Adrenal gland (tissue), 9 donors: ENCODE measurements at regions not wholly inside any gene's neighbourhood (a gene's known extent, or its start where the extent isn't known, plus 50 kb on each side); places are given as distances from the start of the nearest gene placed in this dataset.
"Not testable (repeated sequence)": the region's sequence is repeated elsewhere in the genome, so short reads cannot be mapped to it uniquely, and the experiment has no call there.

Experiments used
- DNase-seq, 7 donors: peaks; one replicate each; pipeline ENCODE4 v3.0.0-alpha.2; 2019 to 2020
- H3K27ac ChIP-seq, 5 donors: fragments of 200-600 bp; sonication (generic) in 4 of 5; 1 replicate in 3 of 5; 2 replicates in 2 of 5; pipeline versions ENCODE4 v1.5.1 to v1.8.0; 2016 to 2020; ENCODE audit warnings: mild to moderate bottlenecking in 1 of 5
- H3K27me3 ChIP-seq: fragments of 200-600 bp; 2 replicates; pipeline ENCODE4 v1.8.0; 2021
- H3K36me3 ChIP-seq, 2 donors: fragments of 200-600 bp; replicated peaks in 1 of 2; 1 replicate in 1 of 2; 2 replicates in 1 of 2; pipeline versions ENCODE4 v1.5.1 to v1.8.0; 2018 to 2022
- H3K4me1 ChIP-seq, 2 donors: fragments of 200-600 bp; replicated peaks in 1 of 2; 1 replicate in 1 of 2; 2 replicates in 1 of 2; pipeline versions ENCODE4 v1.5.1 to v1.8.0; 2018 to 2021
- H3K4me3 ChIP-seq, 4 donors: fragments of 200-600 bp; sonication (generic) in 3 of 4; one replicate each; pipeline ENCODE4 v1.5.1; 2016 to 2018
- H3K9me3 ChIP-seq, 3 donors: fragments of 200-600 bp; sonication (generic) in 1 of 3; replicated peaks in 1 of 3; 1 replicate in 2 of 3; 2 replicates in 1 of 3; pipeline versions ENCODE4 v1.5.1 to v1.8.0; 2016 to 2021
- CTCF ChIP-seq, 6 experiments: fragments of 450-650 bp in 4 of 6; fragments of 200-600 bp in 2 of 6; sonication (generic) in 1 of 6; IDR thresholded peaks; 1 replicate in 5 of 6; 2 replicates in 1 of 6; pipeline versions ENCODE4 v1.5.1 to v1.8.0; 2016 to 2021; ENCODE audit warnings: antibody characterized with exemption in 6 of 6, mild to moderate bottlenecking in 2 of 6, moderate library complexity in 1 of 6
- POLR2A ChIP-seq, 2 donors: fragments of 450-650 bp; IDR thresholded peaks; one replicate each; pipeline ENCODE4 v1.6.1; 2017; ENCODE audit warnings: antibody characterized with exemption in 2 of 2, mild to moderate bottlenecking in 2 of 2, moderate library complexity in 1 of 2
- WGBS, 4 donors: extraction: QIAGEN DNeasy Blood & Tissue Kit in 2 of 4; methylation state at CpG; one replicate each; pipeline versions ENCODE4 v1.1.5 to v1.1.7; 2013 to 2017; 5-methylcytosine and 5-hydroxymethylcytosine counted together
- intact Hi-C, 2 donors: fragments of 100-400 bp; cut with DNase I; formaldehyde crosslinking; loops; one replicate each; pipeline versions ENCODE4 v1.14.1 to v1.15.0; 2022 to 2023
- donor health status: healthy with polysubstance abuse.
- donor health status: Bipolar disorder and iron deficiency.
- donor health status: DM: yes; HTN: yes; CAD: no.
- donor health status: DM: no; HTN: no; CAD: no.
- donor health status: DM: no; HTN: no; CAD: no.

GRCh38 chr15:44832133-44832532, 95.8 kb downstream of the TRIM69 start:
- H3K9me3 ChIP-seq, H3K36me3 ChIP-seq, intact Hi-C loops, H3K4me3 ChIP-seq, DNase-seq, H3K27ac ChIP-seq, H3K27me3 ChIP-seq, H3K4me1 ChIP-seq: not testable (repeated sequence)
- 59 to 86% (median 84%) methylated on average over 5 of the region's 5 CpGs for WGBS, 4 donors

GRCh38 chr15:44833081-44833480, 96.8 kb downstream of the TRIM69 start:
- intact Hi-C loops, H3K27me3 ChIP-seq, H3K36me3 ChIP-seq, DNase-seq, H3K4me1 ChIP-seq, H3K9me3 ChIP-seq, H3K27ac ChIP-seq, H3K4me3 ChIP-seq: not testable (repeated sequence)
- 83 to 95% (median 92%) methylated on average over 5 of the region's 5 CpGs for WGBS, 4 donors

- H3K9me3 ChIP-seq, H3K4me1 ChIP-seq, H3K27me3 ChIP-seq, DNase-seq, H3K36me3 ChIP-seq, H3K27ac ChIP-seq, H3K4me3 ChIP-seq, intact Hi-C loops: not testable (repeated sequence)
- 73 to 90% (median 85%) methylated on average over 1 to 3 of the region's 4 CpGs for WGBS, 4 donors
Measured at GRCh38 chr15:44833761-44834160, 97.4 kb downstream of the TRIM69 start.

- 81 to 90% (median 85%) methylated on average over 3 to 4 of the region's 5 CpGs for WGBS, 4 donors
- DNase-seq, H3K27me3 ChIP-seq, H3K27ac ChIP-seq, intact Hi-C loops, H3K4me3 ChIP-seq, H3K36me3 ChIP-seq, H3K4me1 ChIP-seq, H3K9me3 ChIP-seq: not testable (repeated sequence)
Measured at GRCh38 chr15:44835082-44835481, 98.8 kb downstream of the TRIM69 start.

- Histone ChIP-seq H3K4me3 (no peak overlapping the region), H3K27ac (no peak overlapping the region), H3K36me3 (no peaks in the 10 kb centered on the region), H3K9me3 (no peaks in the 10 kb centered on the region), H3K4me1 (peaks cover 0 to 3% of the 10 kb centered on the region in 2 donors), H3K27me3 (no peaks in the 10 kb centered on the region)
- TF ChIP-seq POLR2A (IDR thresholded peaks at IDR 0.05) (no peak), CTCF (IDR thresholded peaks at IDR 0.05) (no peak)
- 74 to 80% (median 78%) methylated on average over 4 of the region's 4 CpGs for WGBS, 4 donors
- no peak for DNase-seq
- intact Hi-C loops: no loop called here
Measured at GRCh38 chr15:44836094-44836493, 99.8 kb downstream of the TRIM69 start.

- H3K27ac ChIP-seq, H3K4me3 ChIP-seq, H3K27me3 ChIP-seq, H3K9me3 ChIP-seq, H3K36me3 ChIP-seq, H3K4me1 ChIP-seq, DNase-seq, intact Hi-C loops: not testable (repeated sequence)
- 51 to 62% (median 55%) methylated on average over 3 of the region's 3 CpGs for WGBS, 4 donors
Measured at GRCh38 chr15:44838929-44839328, 102.6 kb downstream of the TRIM69 start.

GRCh38 chr15:44841762-44842161, 105.4 kb downstream of the TRIM69 start:
- DNase-seq, H3K9me3 ChIP-seq, H3K27ac ChIP-seq, intact Hi-C loops, H3K4me1 ChIP-seq, H3K4me3 ChIP-seq, H3K36me3 ChIP-seq, H3K27me3 ChIP-seq: not testable (repeated sequence)
- WGBS, 4 donors: 83 to 92% (median 90%) methylated on average over 4 of the region's 4 CpGs

GRCh38 chr15:44842883-44843282, 106.6 kb downstream of the TRIM69 start:
- intact Hi-C loops: not testable (repeated sequence)
- 74 to 84% (median 79%) methylated on average over 5 to 6 of the region's 6 CpGs for WGBS, 4 donors

GRCh38 chr15:44844936-44845335, 108.6 kb downstream of the TRIM69 start:
- H3K9me3 ChIP-seq, H3K4me3 ChIP-seq, H3K36me3 ChIP-seq, H3K27ac ChIP-seq, H3K27me3 ChIP-seq, intact Hi-C loops, DNase-seq, H3K4me1 ChIP-seq: not testable (repeated sequence)
- WGBS, 4 donors: 87 to 94% (median 90%) methylated on average over 2 of the region's 2 CpGs

More at GRCh38 chr15:44842883-44843282, 106.6 kb downstream of the TRIM69 start:
- H3K27ac ChIP-seq, H3K9me3 ChIP-seq, H3K36me3 ChIP-seq, H3K27me3 ChIP-seq, H3K4me3 ChIP-seq, DNase-seq, H3K4me1 ChIP-seq: not testable (repeated sequence)

- DNase-seq, H3K4me1 ChIP-seq, H3K36me3 ChIP-seq, intact Hi-C loops, H3K27me3 ChIP-seq, H3K27ac ChIP-seq, H3K9me3 ChIP-seq, H3K4me3 ChIP-seq: not testable (repeated sequence)
- 83 to 95% methylated on average over 1 of the region's 1 CpG; no CpG with 5 or more reads in 2 of the 4 donors for WGBS, 4 donors
Measured at GRCh38 chr15:44846156-44846555, 109.8 kb downstream of the TRIM69 start.

GRCh38 chr15:44847555-44847954, 108.9 kb upstream of the TERB2 start:
- H3K27me3 ChIP-seq, H3K4me1 ChIP-seq, H3K27ac ChIP-seq, H3K4me3 ChIP-seq, H3K9me3 ChIP-seq, intact Hi-C loops, DNase-seq, H3K36me3 ChIP-seq: not testable (repeated sequence)
- 83 to 100% (median 93%) methylated on average over 1 to 2 of the region's 2 CpGs for WGBS, 4 donors
